ENCODE measurements at regions not wholly inside any gene's neighbourhood (a gene's known extent, or its start where the extent isn't known, plus 50 kb on each side); places are given as distances from the start of the nearest gene placed in this dataset.

DNA sequence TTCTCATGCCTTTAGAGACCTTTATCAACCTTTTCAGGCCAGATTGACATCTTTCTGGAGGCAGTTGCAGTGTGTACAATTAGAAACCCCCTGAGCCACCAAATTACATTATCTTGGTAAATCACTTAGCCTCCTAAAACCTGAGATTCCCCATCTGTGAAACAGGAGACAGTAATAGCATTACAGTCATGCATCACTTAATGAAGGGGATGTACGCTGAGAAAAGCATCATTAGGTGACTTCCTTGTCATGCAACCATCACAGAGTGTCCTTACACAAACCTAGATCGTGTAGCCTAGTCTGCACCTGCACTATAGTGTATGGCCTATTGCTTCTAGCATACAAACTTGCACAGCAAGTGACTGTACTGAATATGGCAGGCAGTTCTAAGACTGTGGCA is 400.8 kb upstream of the CNTN3 start:
- H3K4me3 ChIP-seq (replicated peaks; ENCODE audit: low read depth, low read length), result no peak overlapping the region
- no peak for DNase-seq (ENCODE audit: low read depth)
- TF ChIP-seq, protein P1, sequence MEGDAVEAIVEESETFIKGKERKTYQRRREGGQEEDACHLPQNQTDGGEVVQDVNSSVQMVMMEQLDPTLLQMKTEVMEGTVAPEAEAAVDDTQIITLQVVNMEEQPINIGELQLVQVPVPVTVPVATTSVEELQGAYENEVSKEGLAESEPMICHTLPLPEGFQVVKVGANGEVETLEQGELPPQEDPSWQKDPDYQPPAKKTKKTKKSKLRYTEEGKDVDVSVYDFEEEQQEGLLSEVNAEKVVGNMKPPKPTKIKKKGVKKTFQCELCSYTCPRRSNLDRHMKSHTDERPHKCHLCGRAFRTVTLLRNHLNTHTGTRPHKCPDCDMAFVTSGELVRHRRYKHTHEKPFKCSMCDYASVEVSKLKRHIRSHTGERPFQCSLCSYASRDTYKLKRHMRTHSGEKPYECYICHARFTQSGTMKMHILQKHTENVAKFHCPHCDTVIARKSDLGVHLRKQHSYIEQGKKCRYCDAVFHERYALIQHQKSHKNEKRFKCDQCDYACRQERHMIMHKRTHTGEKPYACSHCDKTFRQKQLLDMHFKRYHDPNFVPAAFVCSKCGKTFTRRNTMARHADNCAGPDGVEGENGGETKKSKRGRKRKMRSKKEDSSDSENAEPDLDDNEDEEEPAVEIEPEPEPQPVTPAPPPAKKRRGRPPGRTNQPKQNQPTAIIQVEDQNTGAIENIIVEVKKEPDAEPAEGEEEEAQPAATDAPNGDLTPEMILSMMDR (IDR thresholded peaks at IDR 0.05; ENCODE audit: low read length, missing control alignments), result no peak

DNA sequence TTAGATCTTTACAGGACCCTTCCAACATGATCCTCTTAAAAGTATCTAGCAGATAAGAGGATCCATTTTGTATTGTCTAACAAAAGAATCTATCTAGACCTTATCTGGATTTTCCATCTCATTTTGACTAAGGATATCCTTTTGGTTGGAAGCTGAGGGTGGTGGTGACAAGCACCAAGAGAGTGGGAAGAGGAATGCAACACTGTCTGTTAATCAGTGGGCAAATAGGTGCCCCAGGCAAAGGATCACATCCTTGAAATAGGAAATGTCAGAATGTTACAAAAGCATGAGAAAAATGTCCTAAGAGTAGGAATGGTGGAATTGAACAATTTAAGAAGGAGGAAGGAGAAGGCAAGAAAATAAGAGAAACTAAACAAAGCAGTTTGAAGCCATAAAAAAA is 420.7 kb upstream of the CNTN3 start:
- TF ChIP-seq, protein P1 (IDR thresholded peaks at IDR 0.05; ENCODE audit: low read length, missing control alignments), result no peak
- DNase-seq (ENCODE audit: low read depth), result no peak
- no peak overlapping the region for H3K4me3 ChIP-seq (replicated peaks; ENCODE audit: low read depth, low read length)

DNA sequence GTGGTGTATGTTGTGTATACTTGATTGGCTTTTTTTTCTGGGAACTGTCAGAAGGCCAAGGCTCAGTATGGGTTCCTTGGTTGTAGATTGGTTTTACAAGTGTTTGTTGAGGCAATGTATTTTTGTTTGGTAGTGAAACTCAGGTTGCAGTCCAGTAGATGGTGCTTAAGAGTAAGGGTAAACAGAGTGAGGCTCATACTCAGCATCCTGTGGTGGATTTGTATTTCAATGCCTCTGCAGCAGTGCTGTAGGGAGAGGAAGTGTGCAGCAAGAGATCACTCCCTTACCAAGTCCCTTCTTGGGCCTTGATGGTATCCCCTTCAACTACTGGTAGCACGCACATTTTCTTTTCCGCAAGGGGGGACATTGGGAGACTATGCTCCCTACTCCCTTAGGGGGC is 428.5 kb upstream of the CNTN3 start:
- TF ChIP-seq, protein P1 (IDR thresholded peaks at IDR 0.05; ENCODE audit: low read length, missing control alignments), result no peak
- no peak overlapping the region for H3K4me3 ChIP-seq (replicated peaks; ENCODE audit: low read depth, low read length)
- no peak for DNase-seq (ENCODE audit: low read depth)

DNA sequence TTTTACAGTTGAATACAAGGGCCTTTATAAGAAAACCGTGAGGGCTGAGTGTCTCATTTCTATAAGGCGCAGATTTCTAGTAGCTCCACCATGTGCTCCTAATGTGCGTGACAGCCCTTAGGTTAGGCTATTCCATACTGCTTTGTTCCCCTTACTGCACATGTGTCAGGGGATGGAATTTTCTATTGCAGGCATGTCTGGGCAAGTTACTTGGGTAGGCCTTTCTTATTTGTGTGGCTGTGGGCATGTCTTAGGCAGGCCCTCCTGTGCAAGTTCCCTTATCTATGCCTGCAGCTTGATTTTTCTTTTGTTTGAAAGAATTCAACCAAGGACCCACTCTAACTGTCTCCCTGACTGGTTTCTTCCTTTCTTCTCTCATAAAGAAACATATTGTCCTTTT is 434.2 kb upstream of the CNTN3 start:
- DNase-seq (ENCODE audit: low read depth), result no peak
- TF ChIP-seq, protein P1 (IDR thresholded peaks at IDR 0.05; ENCODE audit: low read length, missing control alignments), result no peak
- H3K4me3 ChIP-seq (replicated peaks; ENCODE audit: low read depth, low read length), result no peak overlapping the region

DNA sequence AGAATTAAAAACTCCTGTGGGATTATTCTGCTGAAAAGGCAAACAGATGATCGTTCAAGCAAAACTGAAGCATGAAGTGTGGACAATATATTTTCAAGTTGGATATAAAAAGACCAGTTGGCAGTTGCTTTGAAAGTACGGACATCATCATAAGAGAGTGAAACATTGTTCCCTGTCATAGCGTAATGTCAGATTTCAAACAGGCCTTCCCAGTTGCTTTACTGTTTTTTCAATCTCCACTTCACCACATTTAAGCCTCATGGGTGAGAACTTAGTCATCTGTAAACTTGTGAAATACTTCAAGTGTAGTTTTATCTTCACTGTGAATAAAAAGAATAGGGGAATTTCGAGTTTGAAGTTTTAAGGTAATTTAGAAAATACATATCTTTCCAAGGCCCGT is 435.1 kb upstream of the CNTN3 start:
- H3K4me3 ChIP-seq (replicated peaks; ENCODE audit: low read depth, low read length), result no peak overlapping the region
- TF ChIP-seq, protein P1 (IDR thresholded peaks at IDR 0.05; ENCODE audit: low read length, missing control alignments), result no peak
- DNase-seq (ENCODE audit: low read depth), result no peak

DNA sequence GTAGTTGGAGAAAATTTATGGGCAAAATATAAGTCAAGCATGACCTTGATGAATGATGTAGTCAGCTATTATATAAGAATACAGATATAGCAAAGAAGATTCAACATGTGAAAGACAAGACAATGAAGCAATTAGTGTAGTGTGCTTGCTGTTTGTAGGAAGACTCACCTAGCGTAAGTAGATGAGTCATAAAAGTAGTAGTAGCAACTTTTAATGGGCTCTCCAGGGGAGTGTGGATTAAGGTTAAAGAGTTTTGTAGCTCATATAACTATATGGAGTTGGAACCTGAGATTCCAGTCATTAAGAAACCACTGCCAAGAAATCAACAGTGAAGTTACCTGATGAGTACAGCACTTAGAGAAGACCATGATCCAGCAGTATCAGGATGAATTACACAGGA is 444.7 kb upstream of the CNTN3 start:
- DNase-seq (ENCODE audit: low read depth), result no peak
- TF ChIP-seq, protein P1 (IDR thresholded peaks at IDR 0.05; ENCODE audit: low read length, missing control alignments), result no peak

DNA sequence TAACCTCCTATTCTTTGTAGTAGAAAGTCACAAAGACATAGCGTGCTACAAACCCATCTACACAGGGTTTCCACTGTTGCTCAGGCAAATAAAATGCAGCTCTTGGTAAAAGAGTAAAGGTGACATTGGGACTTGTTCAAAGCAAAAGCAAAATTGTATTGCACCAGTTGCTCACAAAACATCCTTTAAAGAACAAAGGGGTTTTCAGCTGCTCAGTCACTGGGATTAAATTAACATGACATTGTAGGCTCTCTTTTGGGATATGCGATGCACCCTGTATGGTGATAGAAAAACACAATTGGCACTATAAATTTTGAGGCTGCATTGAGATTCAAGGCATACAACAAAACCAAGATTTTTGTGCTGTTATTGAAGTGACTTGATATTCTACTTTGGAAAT is 447.3 kb upstream of the CNTN3 start:
- DNase-seq (ENCODE audit: low read depth), result no peak
- TF ChIP-seq, protein P1 (IDR thresholded peaks at IDR 0.05; ENCODE audit: low read length, missing control alignments), result no peak
- H3K4me3 ChIP-seq (replicated peaks; ENCODE audit: low read depth, low read length), result no peak overlapping the region

More for the DNA sequence above, 444.7 kb upstream of the CNTN3 start:
- H3K4me3 ChIP-seq (replicated peaks; ENCODE audit: low read depth, low read length), result no peak overlapping the region
